Peyer's patch (tissue), 4 donors: ENCODE measurements at regions not wholly inside any gene's neighbourhood (a gene's known extent, or its start where the extent isn't known, plus 50 kb on each side); places are given as distances from the start of the nearest gene placed in this dataset.

Experiments used
- DNase-seq, 3 donors: peaks; one replicate each; pipeline ENCODE4 v3.0.0-alpha.2; 2017 to 2019
- H3K27ac ChIP-seq, 4 donors: fragments of 200-600 bp; sonication (generic); one replicate each; pipeline ENCODE4 v1.5.1; 2016 to 2019
- H3K27me3 ChIP-seq, 2 donors: fragments of 200-600 bp; sonication (generic); one replicate each; pipeline ENCODE4 v1.5.1; 2019
- H3K36me3 ChIP-seq, 3 donors: fragments of 200-600 bp; sonication (generic); one replicate each; pipeline ENCODE4 v1.5.1; 2016 to 2019
- H3K4me1 ChIP-seq, 4 donors: fragments of 200-600 bp; sonication (generic); one replicate each; pipeline ENCODE4 v1.5.1; 2016 to 2019
- H3K4me3 ChIP-seq, 4 donors: fragments of 200-600 bp; sonication (generic); 1 replicate in 3 of 4; 2 replicates in 1 of 4; pipeline ENCODE4 v1.5.1; 2016 to 2019; ENCODE audit warnings: mild to moderate bottlenecking in 1 of 4
- H3K9me3 ChIP-seq, 4 donors: fragments of 200-600 bp; sonication (generic); one replicate each; pipeline ENCODE4 v1.5.1; 2016 to 2019; ENCODE audit warnings: mild to moderate bottlenecking in 1 of 4
- CTCF ChIP-seq, 6 experiments: fragments of 450-650 bp in 4 of 6; fragments of 200-600 bp in 2 of 6; sonication (generic) in 1 of 6; IDR thresholded peaks; one replicate each; pipeline ENCODE4 v1.5.1; 2017 to 2019; ENCODE audit warnings: antibody characterized with exemption in 6 of 6, mild to moderate bottlenecking in 3 of 6, moderate library complexity in 1 of 6
- POLR2A ChIP-seq, 2 donors: fragments of 450-650 bp; IDR thresholded peaks; one replicate each; pipeline ENCODE4 v1.5.1; 2017; ENCODE audit warnings: antibody characterized with exemption in 2 of 2, mild to moderate bottlenecking in 2 of 2, moderate library complexity in 2 of 2

GRCh38 chr7:52938455-52939133, 96.8 kb upstream of the POM121L12 start:
- no peaks in the 10 kb centered on the region for H3K27me3 ChIP-seq
- no peaks in the 10 kb centered on the region for H3K4me1 ChIP-seq
- DNase-seq: no peak
- no peaks in the 10 kb centered on the region for H3K9me3 ChIP-seq
- no peak overlapping the region for H3K27ac ChIP-seq
- TF ChIP-seq CTCF (IDR thresholded peaks at IDR 0.05) (no peak), POLR2A (IDR thresholded peaks at IDR 0.05) (no peak)
- H3K36me3 ChIP-seq: no peaks in the 10 kb centered on the region
- no peak overlapping the region for H3K4me3 ChIP-seq

- Histone ChIP-seq H3K4me3 (no peak overlapping the region), H3K9me3 (no peaks in the 10 kb centered on the region), H3K4me1 (no peaks in the 10 kb centered on the region), H3K27ac (no peak overlapping the region), H3K27me3 (no peaks in the 10 kb centered on the region), H3K36me3 (no peaks in the 10 kb centered on the region)
- no peak for DNase-seq
- TF ChIP-seq CTCF (IDR thresholded peaks at IDR 0.05) (no peak), POLR2A (IDR thresholded peaks at IDR 0.05) (no peak)
Observed at GRCh38 chr7:52936750-52937149, 98.7 kb upstream of the POM121L12 start.

- no peak for TF ChIP-seq POLR2A (IDR thresholded peaks at IDR 0.05)
- TF ChIP-seq CTCF (IDR thresholded peaks at IDR 0.05): no peak
- no peak overlapping the region for H3K27ac ChIP-seq
- H3K4me1 ChIP-seq: no peaks in the 10 kb centered on the region
- no peaks in the 10 kb centered on the region for H3K9me3 ChIP-seq
- DNase-seq: no peak
- H3K36me3 ChIP-seq: no peaks in the 10 kb centered on the region
- no peaks in the 10 kb centered on the region for H3K27me3 ChIP-seq
- H3K4me3 ChIP-seq: no peak overlapping the region
Observed at GRCh38 chr7:52928591-52928990, 106.8 kb upstream of the POM121L12 start.

DNA sequence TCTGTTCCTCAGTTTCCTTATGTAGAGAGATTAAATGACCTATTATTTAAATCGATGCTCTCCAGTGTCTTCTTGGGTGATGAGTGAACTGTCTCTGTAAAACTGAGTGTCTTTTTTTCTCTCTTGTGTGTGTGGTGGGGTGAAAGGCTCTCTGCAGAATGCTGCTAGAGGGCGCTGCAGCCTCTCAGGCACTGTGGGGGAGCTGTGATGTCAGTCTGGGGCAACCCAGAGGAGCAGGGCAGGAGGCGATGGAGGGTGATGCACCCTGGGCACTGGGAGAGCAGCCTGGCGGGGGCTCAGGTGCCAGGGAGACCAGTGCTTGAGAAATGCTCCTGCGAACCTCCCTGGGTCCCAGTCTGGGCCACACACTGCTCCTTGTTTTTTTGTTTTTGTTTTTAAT, 110.1 kb upstream of the POM121L12 start:
- no peak overlapping the region for H3K4me3 ChIP-seq
- DNase-seq: no peak
- no peak for TF ChIP-seq POLR2A (IDR thresholded peaks at IDR 0.05)
- TF ChIP-seq CTCF (IDR thresholded peaks at IDR 0.05): no peak
- H3K36me3 ChIP-seq: no peaks in the 10 kb centered on the region
- no peaks in the 10 kb centered on the region for H3K27me3 ChIP-seq
- H3K9me3 ChIP-seq: no peaks in the 10 kb centered on the region
- no peaks in the 10 kb centered on the region for H3K4me1 ChIP-seq
- H3K27ac ChIP-seq: no peak overlapping the region

GRCh38 chr7:52920977-52921376, 114.5 kb upstream of the POM121L12 start:
- H3K4me3 ChIP-seq: no peak overlapping the region
- TF ChIP-seq CTCF (IDR thresholded peaks at IDR 0.05): no peak
- TF ChIP-seq POLR2A (IDR thresholded peaks at IDR 0.05): no peak
- no peaks in the 10 kb centered on the region for H3K27me3 ChIP-seq
- H3K4me1 ChIP-seq: no peaks in the 10 kb centered on the region
- DNase-seq: no peak
- no peaks in the 10 kb centered on the region for H3K36me3 ChIP-seq
- H3K27ac ChIP-seq: no peak overlapping the region
- no peaks in the 10 kb centered on the region for H3K9me3 ChIP-seq
